PFSK-1 (cell line): ENCODE measurements at regions not wholly inside any gene's neighbourhood (a gene's known extent, or its start where the extent isn't known, plus 50 kb on each side); places are given as distances from the start of the nearest gene placed in this dataset.

ENCODE experiments used
- POLR2AphosphoS5 ChIP-seq: IDR thresholded peaks from 2 replicates; pipeline ENCODE4 v1.6.1; 2012; ENCODE audit warnings: low read depth, mild to moderate bottlenecking, control low read depth, low read length, moderate library complexity
- TAF1 ChIP-seq: IDR thresholded peaks from 2 replicates; pipeline ENCODE4 v1.6.1; 2012; ENCODE audit warnings: low read length, control low read depth, borderline replicate concordance; ENCODE audit not compliant: insufficient read depth
- TF ChIP-seq, protein P1 (sequence below), 2 experiments: IDR thresholded peaks; 2 replicates each; pipeline versions ENCODE4 v1.6.1 to v1.8.0; 2011 to 2012; ENCODE audit warnings: low read depth in 2 of 2, low read length in 2 of 2, control low read depth in 1 of 2, inconsistent platforms in 1 of 2, mild to moderate bottlenecking in 1 of 2, moderate library complexity in 1 of 2; ENCODE audit not compliant: insufficient read depth in 1 of 2

DNA sequence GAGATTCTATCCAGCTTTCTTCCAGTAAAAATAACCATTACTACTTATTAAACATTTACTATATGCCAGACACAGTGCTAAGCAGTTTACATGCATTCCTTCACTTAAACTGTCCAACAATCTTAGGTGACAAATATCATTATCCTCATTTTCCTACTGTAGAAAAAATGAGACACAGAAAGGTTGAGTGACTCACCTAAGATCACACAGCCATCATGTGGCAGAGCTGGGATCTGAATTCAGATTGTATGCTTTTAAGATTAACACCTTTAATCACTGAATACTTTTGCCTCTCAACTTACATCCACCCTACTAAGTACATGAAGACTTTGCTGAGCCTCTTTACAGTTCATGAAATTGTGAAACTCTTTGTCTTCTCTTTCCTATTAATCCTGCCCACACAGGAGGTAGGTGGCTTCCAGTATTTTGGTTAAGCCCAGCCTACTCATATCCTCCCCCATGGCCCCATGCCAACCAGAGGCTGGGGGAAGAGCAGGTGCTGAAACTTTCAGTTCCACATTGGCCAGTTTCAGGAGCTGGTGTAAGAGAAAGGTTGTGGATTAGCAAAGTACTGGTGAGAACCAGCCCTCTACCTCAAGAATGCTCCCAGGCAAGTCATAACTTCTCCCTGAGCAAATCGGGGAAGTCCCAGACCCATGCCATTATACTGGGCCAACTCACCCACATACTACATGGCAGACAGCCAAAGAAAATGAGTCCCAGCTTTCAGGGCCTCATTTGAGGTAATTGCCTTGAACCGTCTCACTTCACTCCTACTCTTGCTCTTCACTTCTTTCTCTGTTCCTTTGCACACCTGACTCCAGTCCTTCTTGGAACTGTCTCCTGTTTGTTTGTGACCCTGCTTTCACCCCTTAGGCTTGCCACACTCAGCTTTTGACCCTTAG, 211.1 kb downstream of the GUCY2F start:
- no peak for TF ChIP-seq POLR2AphosphoS5
- no peak for TF ChIP-seq TAF1
- TF ChIP-seq, protein P1, sequence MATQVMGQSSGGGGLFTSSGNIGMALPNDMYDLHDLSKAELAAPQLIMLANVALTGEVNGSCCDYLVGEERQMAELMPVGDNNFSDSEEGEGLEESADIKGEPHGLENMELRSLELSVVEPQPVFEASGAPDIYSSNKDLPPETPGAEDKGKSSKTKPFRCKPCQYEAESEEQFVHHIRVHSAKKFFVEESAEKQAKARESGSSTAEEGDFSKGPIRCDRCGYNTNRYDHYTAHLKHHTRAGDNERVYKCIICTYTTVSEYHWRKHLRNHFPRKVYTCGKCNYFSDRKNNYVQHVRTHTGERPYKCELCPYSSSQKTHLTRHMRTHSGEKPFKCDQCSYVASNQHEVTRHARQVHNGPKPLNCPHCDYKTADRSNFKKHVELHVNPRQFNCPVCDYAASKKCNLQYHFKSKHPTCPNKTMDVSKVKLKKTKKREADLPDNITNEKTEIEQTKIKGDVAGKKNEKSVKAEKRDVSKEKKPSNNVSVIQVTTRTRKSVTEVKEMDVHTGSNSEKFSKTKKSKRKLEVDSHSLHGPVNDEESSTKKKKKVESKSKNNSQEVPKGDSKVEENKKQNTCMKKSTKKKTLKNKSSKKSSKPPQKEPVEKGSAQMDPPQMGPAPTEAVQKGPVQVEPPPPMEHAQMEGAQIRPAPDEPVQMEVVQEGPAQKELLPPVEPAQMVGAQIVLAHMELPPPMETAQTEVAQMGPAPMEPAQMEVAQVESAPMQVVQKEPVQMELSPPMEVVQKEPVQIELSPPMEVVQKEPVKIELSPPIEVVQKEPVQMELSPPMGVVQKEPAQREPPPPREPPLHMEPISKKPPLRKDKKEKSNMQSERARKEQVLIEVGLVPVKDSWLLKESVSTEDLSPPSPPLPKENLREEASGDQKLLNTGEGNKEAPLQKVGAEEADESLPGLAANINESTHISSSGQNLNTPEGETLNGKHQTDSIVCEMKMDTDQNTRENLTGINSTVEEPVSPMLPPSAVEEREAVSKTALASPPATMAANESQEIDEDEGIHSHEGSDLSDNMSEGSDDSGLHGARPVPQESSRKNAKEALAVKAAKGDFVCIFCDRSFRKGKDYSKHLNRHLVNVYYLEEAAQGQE (IDR thresholded peaks at IDR 0.05; ENCODE audit: insufficient read depth in 1 of 2, low read depth in 2 of 2, low read length in 2 of 2): no peak
